ENCODE measurements at regions not wholly inside any gene's neighbourhood (a gene's known extent, or its start where the extent isn't known, plus 50 kb on each side); places are given as distances from the start of the nearest gene placed in this dataset.

DNA sequence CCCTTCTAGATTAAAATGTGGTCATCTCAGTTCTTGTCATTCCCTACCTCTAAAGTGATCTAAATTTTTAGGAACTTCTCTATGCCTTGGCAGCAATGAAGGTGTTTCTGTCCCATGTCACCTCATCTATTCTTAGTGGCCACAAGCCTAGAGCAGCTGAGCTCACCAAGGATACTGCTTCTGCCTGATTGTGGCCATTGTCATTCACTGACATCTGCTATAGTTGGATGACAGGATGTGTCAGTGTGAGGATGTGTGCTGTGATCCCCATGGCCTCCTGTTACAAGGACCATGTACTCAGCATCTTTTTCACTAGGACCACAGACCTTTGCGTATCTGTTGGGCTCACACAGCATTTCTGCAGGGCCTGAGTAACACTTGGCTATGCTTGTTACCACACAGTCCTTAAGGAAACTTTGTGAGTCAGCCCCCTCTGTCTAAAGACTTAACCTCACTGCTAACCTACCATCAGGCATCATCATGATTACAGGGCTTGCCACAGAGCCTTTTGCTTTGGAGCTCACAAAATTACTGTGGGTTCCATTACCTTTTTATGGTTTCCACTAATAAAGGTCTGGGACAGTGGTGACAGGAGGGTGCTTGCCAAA, 421.0 kb downstream of the ADAM29 start:
- DNase-seq (ENCODE audit: low read depth, low spot score), result no peak
- Histone ChIP-seq H3K27ac (no peak overlapping the region), H3K9ac (ENCODE audit: insufficient read length) (no peak overlapping the region), H3K4me3 (no peak overlapping the region), H3K36me3 (ENCODE audit: insufficient read depth, low read length) (no peaks in the 10 kb centered on the region), H3K9me3 (ENCODE audit: low read depth, low read length) (no peaks in the 10 kb centered on the region)
- no peak for TF ChIP-seq FOXP2 (optimal IDR thresholded peaks at IDR 0.05; ENCODE audit: control extremely low read depth, extremely low read length, insufficient read depth)
- no peak for TF ChIP-seq EZH2 (IDR thresholded peaks at IDR 0.05)
- TF ChIP-seq POLR2AphosphoS5 (IDR thresholded peaks at IDR 0.05; ENCODE audit: borderline replicate concordance, low read depth, low read length), result no peak

GRCh38 chr4:175341203-175341755, 423.1 kb downstream of the ADAM29 start:
- no peaks in the 10 kb centered on the region for H3K36me3 ChIP-seq (ENCODE audit: insufficient read depth, low read length)
- no peak for TF ChIP-seq POLR2AphosphoS5 (IDR thresholded peaks at IDR 0.05; ENCODE audit: borderline replicate concordance, low read depth, low read length)
- no peak for TF ChIP-seq EZH2 (IDR thresholded peaks at IDR 0.05)
- TF ChIP-seq FOXP2 (optimal IDR thresholded peaks at IDR 0.05; ENCODE audit: control extremely low read depth, extremely low read length, insufficient read depth), result no peak
- no peak overlapping the region for H3K27ac ChIP-seq
- H3K9me3 ChIP-seq (ENCODE audit: low read depth, low read length), result no peaks in the 10 kb centered on the region
- H3K4me3 ChIP-seq, result no peak overlapping the region
- no peak for DNase-seq (ENCODE audit: low read depth, low spot score)
- no peak overlapping the region for H3K9ac ChIP-seq (ENCODE audit: insufficient read length)

DNA sequence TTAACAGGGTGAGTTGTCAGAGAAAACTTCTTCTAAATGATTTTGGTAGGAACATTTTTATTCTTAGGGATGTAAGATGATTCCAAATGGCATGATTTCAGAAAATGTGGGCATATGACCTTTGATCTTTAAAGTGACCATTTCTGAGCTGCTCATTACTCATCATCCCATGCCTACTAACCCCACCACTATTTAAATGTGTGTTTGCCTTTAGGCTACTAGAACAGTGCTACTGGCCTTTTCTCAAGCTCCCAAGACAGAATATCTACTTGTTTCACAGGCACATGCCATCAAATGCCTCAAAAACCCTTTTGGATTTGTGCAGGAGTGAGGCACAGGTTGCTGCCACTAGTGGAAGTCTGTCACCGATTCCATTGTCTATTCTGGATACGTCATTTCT, 428.2 kb downstream of the ADAM29 start:
- H3K4me3 ChIP-seq, result no peak overlapping the region
- H3K9ac ChIP-seq (ENCODE audit: insufficient read length), result no peak overlapping the region
- H3K36me3 ChIP-seq (ENCODE audit: insufficient read depth, low read length), result no peaks in the 10 kb centered on the region
- no peaks in the 10 kb centered on the region for H3K9me3 ChIP-seq (ENCODE audit: low read depth, low read length)
- TF ChIP-seq FOXP2 (optimal IDR thresholded peaks at IDR 0.05; ENCODE audit: control extremely low read depth, extremely low read length, insufficient read depth) (no peak), EZH2 (IDR thresholded peaks at IDR 0.05) (no peak), POLR2AphosphoS5 (IDR thresholded peaks at IDR 0.05; ENCODE audit: borderline replicate concordance, low read depth, low read length) (no peak)
- no peak overlapping the region for H3K27ac ChIP-seq
- DNase-seq (ENCODE audit: low read depth, low spot score), result no peak

- DNase-seq (ENCODE audit: low read depth, low spot score), result no peak
- H3K36me3 ChIP-seq (ENCODE audit: insufficient read depth, low read length), result no peaks in the 10 kb centered on the region
- no peaks in the 10 kb centered on the region for H3K9me3 ChIP-seq (ENCODE audit: low read depth, low read length)
- no peak overlapping the region for H3K27ac ChIP-seq
- no peak overlapping the region for H3K9ac ChIP-seq (ENCODE audit: insufficient read length)
- TF ChIP-seq FOXP2 (optimal IDR thresholded peaks at IDR 0.05; ENCODE audit: control extremely low read depth, extremely low read length, insufficient read depth) (no peak), EZH2 (IDR thresholded peaks at IDR 0.05) (no peak), POLR2AphosphoS5 (IDR thresholded peaks at IDR 0.05; ENCODE audit: borderline replicate concordance, low read depth, low read length) (no peak)
- H3K4me3 ChIP-seq, result no peak overlapping the region
Measured at GRCh38 chr4:175350246-175350645, 432.1 kb downstream of the ADAM29 start.

- no peak overlapping the region for H3K27ac ChIP-seq
- no peaks in the 10 kb centered on the region for H3K9me3 ChIP-seq (ENCODE audit: low read depth, low read length)
- H3K36me3 ChIP-seq (ENCODE audit: insufficient read depth, low read length), result no peaks in the 10 kb centered on the region
- H3K9ac ChIP-seq (ENCODE audit: insufficient read length), result no peak overlapping the region
- no peak overlapping the region for H3K4me3 ChIP-seq
- TF ChIP-seq FOXP2 (optimal IDR thresholded peaks at IDR 0.05; ENCODE audit: control extremely low read depth, extremely low read length, insufficient read depth) (no peak), EZH2 (IDR thresholded peaks at IDR 0.05) (no peak), POLR2AphosphoS5 (IDR thresholded peaks at IDR 0.05; ENCODE audit: borderline replicate concordance, low read depth, low read length) (no peak)
- DNase-seq (ENCODE audit: low read depth, low spot score), result no peak
Measured at GRCh38 chr4:175351473-175351872, 433.3 kb downstream of the ADAM29 start.

DNA sequence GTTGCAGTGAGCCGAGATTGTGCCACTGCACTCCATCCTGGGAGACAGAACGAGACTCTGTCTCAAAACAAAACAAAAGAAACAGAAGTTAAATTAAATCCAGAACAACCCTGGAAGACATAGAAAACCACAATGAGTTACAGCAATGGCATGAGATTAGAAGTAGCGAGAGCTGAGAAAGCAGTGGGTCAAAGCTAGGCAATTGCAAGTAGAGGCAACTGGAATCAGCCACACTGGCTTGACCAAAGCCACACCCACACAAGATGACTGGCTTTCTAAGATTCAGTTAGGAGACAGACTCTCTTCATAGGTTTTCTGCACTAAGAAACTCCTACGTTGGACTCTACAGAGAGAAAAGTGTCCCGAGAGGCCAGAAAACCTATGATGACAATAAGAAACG, 443.0 kb downstream of the GPM6A start:
- no peak overlapping the region for H3K9ac ChIP-seq (ENCODE audit: insufficient read length)
- H3K4me3 ChIP-seq, result no peak overlapping the region
- H3K36me3 ChIP-seq (ENCODE audit: insufficient read depth, low read length), result no peaks in the 10 kb centered on the region
- DNase-seq (ENCODE audit: low read depth, low spot score), result no peak
- no peak for TF ChIP-seq POLR2AphosphoS5 (IDR thresholded peaks at IDR 0.05; ENCODE audit: borderline replicate concordance, low read depth, low read length)
- no peak for TF ChIP-seq FOXP2 (optimal IDR thresholded peaks at IDR 0.05; ENCODE audit: control extremely low read depth, extremely low read length, insufficient read depth)
- no peak for TF ChIP-seq EZH2 (IDR thresholded peaks at IDR 0.05)
- H3K27ac ChIP-seq, result no peak overlapping the region
- H3K9me3 ChIP-seq (ENCODE audit: low read depth, low read length), result no peaks in the 10 kb centered on the region

- no peaks in the 10 kb centered on the region for H3K36me3 ChIP-seq (ENCODE audit: insufficient read depth, low read length)
- H3K27ac ChIP-seq, result no peak overlapping the region
- no peak overlapping the region for H3K4me3 ChIP-seq
- TF ChIP-seq EZH2 (IDR thresholded peaks at IDR 0.05) (no peak), FOXP2 (optimal IDR thresholded peaks at IDR 0.05; ENCODE audit: control extremely low read depth, extremely low read length, insufficient read depth) (no peak), POLR2AphosphoS5 (IDR thresholded peaks at IDR 0.05; ENCODE audit: borderline replicate concordance, low read depth, low read length) (no peak)
- no peaks in the 10 kb centered on the region for H3K9me3 ChIP-seq (ENCODE audit: low read depth, low read length)
- no peak for DNase-seq (ENCODE audit: low read depth, low spot score)
- H3K9ac ChIP-seq (ENCODE audit: insufficient read length), result no peak overlapping the region
Measured at GRCh38 chr4:175371091-175371490, 441.0 kb downstream of the GPM6A start.

- Histone ChIP-seq H3K36me3 (ENCODE audit: insufficient read depth, low read length) (no peaks in the 10 kb centered on the region), H3K27ac (no peak overlapping the region), H3K9me3 (ENCODE audit: low read depth, low read length) (no peaks in the 10 kb centered on the region), H3K9ac (ENCODE audit: insufficient read length) (no peak overlapping the region), H3K4me3 (no peak overlapping the region)
- DNase-seq (ENCODE audit: low read depth, low spot score), result no peak
- TF ChIP-seq POLR2AphosphoS5 (IDR thresholded peaks at IDR 0.05; ENCODE audit: borderline replicate concordance, low read depth, low read length), result no peak
- TF ChIP-seq FOXP2 (optimal IDR thresholded peaks at IDR 0.05; ENCODE audit: control extremely low read depth, extremely low read length, insufficient read depth), result no peak
- no peak for TF ChIP-seq EZH2 (IDR thresholded peaks at IDR 0.05)
Measured at GRCh38 chr4:175373031-175373430, 439.0 kb downstream of the GPM6A start.

DNA sequence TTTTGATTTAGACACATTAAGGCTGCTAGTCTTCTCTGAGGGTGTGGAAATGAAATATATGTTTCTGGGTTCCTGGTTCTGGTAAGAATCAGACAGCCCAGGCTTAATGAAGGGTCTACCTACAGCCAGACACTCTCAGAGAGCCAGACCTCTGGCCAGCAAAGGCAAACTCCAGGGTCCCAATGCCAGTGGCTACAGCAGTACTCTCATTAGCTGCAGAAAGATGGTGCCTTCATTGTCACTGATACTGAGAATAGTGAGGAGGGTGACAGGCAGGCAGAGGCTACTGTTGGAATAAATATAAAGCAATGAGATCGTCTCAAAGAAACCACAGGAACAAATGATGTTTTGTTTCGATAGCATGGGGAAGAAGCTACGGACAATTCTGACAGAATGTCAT, 437.6 kb downstream of the GPM6A start:
- no peak for DNase-seq (ENCODE audit: low read depth, low spot score)
- H3K4me3 ChIP-seq, result no peak overlapping the region
- TF ChIP-seq EZH2 (IDR thresholded peaks at IDR 0.05) (no peak), POLR2AphosphoS5 (IDR thresholded peaks at IDR 0.05; ENCODE audit: borderline replicate concordance, low read depth, low read length) (no peak), FOXP2 (optimal IDR thresholded peaks at IDR 0.05; ENCODE audit: control extremely low read depth, extremely low read length, insufficient read depth) (no peak)
- H3K27ac ChIP-seq, result no peak overlapping the region
- H3K9ac ChIP-seq (ENCODE audit: insufficient read length), result no peak overlapping the region
- no peaks in the 10 kb centered on the region for H3K36me3 ChIP-seq (ENCODE audit: insufficient read depth, low read length)
- no peaks in the 10 kb centered on the region for H3K9me3 ChIP-seq (ENCODE audit: low read depth, low read length)

Data from SK-N-MC (cell line).